GM12891 (cell line): ENCODE measurements at regions not wholly inside any gene's neighbourhood (a gene's known extent, or its start where the extent isn't known, plus 50 kb on each side); places are given as distances from the start of the nearest gene placed in this dataset.

ENCODE experiments used
- POLR2A ChIP-seq: IDR thresholded peaks from 2 replicates; pipeline ENCODE4 v1.6.1; 2011; ENCODE audit warnings: low read depth, low read length, control low read depth
- POLR2AphosphoS5 ChIP-seq: IDR thresholded peaks from 2 replicates; pipeline ENCODE4 v1.6.1; 2011; ENCODE audit warnings: low read depth, low read length, control low read depth

- no peak for TF ChIP-seq POLR2A
- TF ChIP-seq POLR2AphosphoS5: no peak
These were observed 256.8 kb upstream of the SGO1 start for GRCh38 chr3:20442846-20443245.
